ENCODE measurements at regions not wholly inside any gene's neighbourhood (a gene's known extent, or its start where the extent isn't known, plus 50 kb on each side); places are given as distances from the start of the nearest gene placed in this dataset.

- Histone ChIP-seq H3K4me3 (ENCODE audit: low read depth in 2 of 2, low read length in 2 of 2) (no peak overlapping the region), H3K36me3 (ENCODE audit: control insufficient read depth, insufficient read depth, low read length) (no peaks in the 10 kb centered on the region), H3K9me3 (ENCODE audit: control insufficient read depth, insufficient read depth, low read depth, low read length) (no peaks in the 10 kb centered on the region), H3K27me3 (ENCODE audit: control insufficient read depth, insufficient read depth, low read length) (peaks cover 22% of the 10 kb centered on the region), H3K4me1 (ENCODE audit: control insufficient read depth, insufficient read depth, low read length) (no peaks in the 10 kb centered on the region), H3K27ac (ENCODE audit: low read length) (no peak overlapping the region)
- intact Hi-C loops (cut with micrococcal nuclease; ENCODE audit: unreplicated experiment) = loop anchor here (5.0 kb wide), 1 partner anchor 609 kb away; no protein-coding TSS in a partner anchor
- TF ChIP-seq SIN3A (IDR thresholded peaks at IDR 0.05; ENCODE audit: borderline replicate concordance, insufficient read depth, low read depth, low read length) (no peak), TCF7L2 (IDR thresholded peaks at IDR 0.05; ENCODE audit: low read depth, low read length) (no peak), REST (IDR thresholded peaks at IDR 0.05; ENCODE audit: insufficient read depth in 1 of 2, low read depth in 2 of 2, low read length in 1 of 2) (no peak), POLR2AphosphoS5 (IDR thresholded peaks at IDR 0.05; ENCODE audit: low read depth, low read length) (no peak)
- TF ChIP-seq, protein P1, sequence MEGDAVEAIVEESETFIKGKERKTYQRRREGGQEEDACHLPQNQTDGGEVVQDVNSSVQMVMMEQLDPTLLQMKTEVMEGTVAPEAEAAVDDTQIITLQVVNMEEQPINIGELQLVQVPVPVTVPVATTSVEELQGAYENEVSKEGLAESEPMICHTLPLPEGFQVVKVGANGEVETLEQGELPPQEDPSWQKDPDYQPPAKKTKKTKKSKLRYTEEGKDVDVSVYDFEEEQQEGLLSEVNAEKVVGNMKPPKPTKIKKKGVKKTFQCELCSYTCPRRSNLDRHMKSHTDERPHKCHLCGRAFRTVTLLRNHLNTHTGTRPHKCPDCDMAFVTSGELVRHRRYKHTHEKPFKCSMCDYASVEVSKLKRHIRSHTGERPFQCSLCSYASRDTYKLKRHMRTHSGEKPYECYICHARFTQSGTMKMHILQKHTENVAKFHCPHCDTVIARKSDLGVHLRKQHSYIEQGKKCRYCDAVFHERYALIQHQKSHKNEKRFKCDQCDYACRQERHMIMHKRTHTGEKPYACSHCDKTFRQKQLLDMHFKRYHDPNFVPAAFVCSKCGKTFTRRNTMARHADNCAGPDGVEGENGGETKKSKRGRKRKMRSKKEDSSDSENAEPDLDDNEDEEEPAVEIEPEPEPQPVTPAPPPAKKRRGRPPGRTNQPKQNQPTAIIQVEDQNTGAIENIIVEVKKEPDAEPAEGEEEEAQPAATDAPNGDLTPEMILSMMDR (IDR thresholded peaks at IDR 0.05) = no peak
- no TSS peak for BruUV-seq (replicated peaks)
- ChIA-PET POLR2A (no interaction called here), CTCF (interaction anchor here (1.1 kb wide), 1 partner anchor 90 kb away, joined by 3 read pairs; no protein-coding TSS in a partner anchor)
- in situ Hi-C loops (cut with HindIII; ENCODE audit: low pct_unique_long_range_greater_than_20kb, low sequenced_read_pairs) = no loop called here
- DNase-seq (ENCODE audit: low read depth, low spot score) (no peak), ATAC-seq (no peak)
Observed at GRCh38 chr5:174328631-174329299, 283.3 kb downstream of the NSG2 start.

GRCh38 chr5:174329738-174330137 is 284.2 kb downstream of the NSG2 start:
- peaks cover 16% of the 10 kb centered on the region for H3K27me3 ChIP-seq (ENCODE audit: control insufficient read depth, insufficient read depth, low read length)
- H3K27ac ChIP-seq (ENCODE audit: low read length) = no peak overlapping the region
- POLR2A ChIA-PET = no interaction called here
- CTCF ChIA-PET = no interaction called here
- TF ChIP-seq SIN3A (IDR thresholded peaks at IDR 0.05; ENCODE audit: borderline replicate concordance, insufficient read depth, low read depth, low read length) (no peak), TCF7L2 (IDR thresholded peaks at IDR 0.05; ENCODE audit: low read depth, low read length) (no peak), REST (IDR thresholded peaks at IDR 0.05; ENCODE audit: insufficient read depth in 1 of 2, low read depth in 2 of 2, low read length in 1 of 2) (no peak), POLR2AphosphoS5 (IDR thresholded peaks at IDR 0.05; ENCODE audit: low read depth, low read length) (no peak)
- TF ChIP-seq, protein P1 (IDR thresholded peaks at IDR 0.05) = no peak
- in situ Hi-C loops (cut with HindIII; ENCODE audit: low pct_unique_long_range_greater_than_20kb, low sequenced_read_pairs) = no loop called here
- no peaks in the 10 kb centered on the region for H3K9me3 ChIP-seq (ENCODE audit: control insufficient read depth, insufficient read depth, low read depth, low read length)
- no peak for ATAC-seq
- no peak for DNase-seq (ENCODE audit: low read depth, low spot score)
- no TSS peak for BruUV-seq (replicated peaks)
- no peaks in the 10 kb centered on the region for H3K4me1 ChIP-seq (ENCODE audit: control insufficient read depth, insufficient read depth, low read length)
- H3K4me3 ChIP-seq (ENCODE audit: low read depth in 2 of 2, low read length in 2 of 2) = no peak overlapping the region
- intact Hi-C loops (cut with micrococcal nuclease; ENCODE audit: unreplicated experiment) = loop anchor here (5.0 kb wide), 1 partner anchor 608 kb away; no protein-coding TSS in a partner anchor
- no peaks in the 10 kb centered on the region for H3K36me3 ChIP-seq (ENCODE audit: control insufficient read depth, insufficient read depth, low read length)

Data from Panc1 (cell line).